HG02840 (cell line): ENCODE measurements at regions not wholly inside any gene's neighbourhood (a gene's known extent, or its start where the extent isn't known, plus 50 kb on each side); places are given as distances from the start of the nearest gene placed in this dataset.

Experiments
- ATAC-seq: cut with Tn5 transposase; IDR thresholded peaks from one replicate; pipeline ENCODE4 v1.9.1; 2021; ENCODE audit warnings: mild to moderate bottlenecking, moderate library complexity, moderate number of reproducible peaks; ENCODE audit not compliant: unreplicated experiment, low FRiP score

- no peak for ATAC-seq
Measured at GRCh38 chr12:115213118-115213517, 529.1 kb upstream of the TBX3 start.

GRCh38 chr12:115212356-115212755 lies 528.4 kb upstream of the TBX3 start:
- ATAC-seq = no peak

GRCh38 chr12:115210533-115211252 lies 526.7 kb upstream of the TBX3 start:
- no peak for ATAC-seq

GRCh38 chr12:115209230-115209629 lies 525.3 kb upstream of the TBX3 start:
- no peak for ATAC-seq

GRCh38 chr12:115208098-115208497 lies 524.1 kb upstream of the TBX3 start:
- ATAC-seq = no peak

- no peak for ATAC-seq
Measured at GRCh38 chr12:115207216-115207915, 523.4 kb upstream of the TBX3 start.

GRCh38 chr12:115206801-115207200 lies 522.8 kb upstream of the TBX3 start:
- ATAC-seq = no peak

- ATAC-seq = no peak
Measured at GRCh38 chr12:115205755-115206308, 521.9 kb upstream of the TBX3 start.

- ATAC-seq = no peak
Measured at GRCh38 chr12:115204957-115205754, 521.2 kb upstream of the TBX3 start.

GRCh38 chr12:115203701-115204100 lies 519.7 kb upstream of the TBX3 start:
- no peak for ATAC-seq

GRCh38 chr12:115201966-115202365 lies 518.0 kb upstream of the TBX3 start:
- no peak for ATAC-seq

GRCh38 chr12:115199831-115200230 lies 515.9 kb upstream of the TBX3 start:
- ATAC-seq = no peak

GRCh38 chr12:115194857-115195256 lies 510.9 kb upstream of the TBX3 start:
- no peak for ATAC-seq

- ATAC-seq = no peak
Measured at GRCh38 chr12:115194448-115194847, 510.5 kb upstream of the TBX3 start.

GRCh38 chr12:115191342-115191741 lies 507.4 kb upstream of the TBX3 start:
- no peak for ATAC-seq

- no peak for ATAC-seq
Measured at GRCh38 chr12:115190010-115190770, 506.2 kb upstream of the TBX3 start.

GRCh38 chr12:115185506-115185905 lies 501.5 kb upstream of the TBX3 start:
- no peak for ATAC-seq

GRCh38 chr12:115183752-115184151 lies 499.8 kb upstream of the TBX3 start:
- ATAC-seq = no peak

GRCh38 chr12:115177899-115178298 lies 493.9 kb upstream of the TBX3 start:
- ATAC-seq = no peak

GRCh38 chr12:115176741-115177400 lies 492.9 kb upstream of the TBX3 start:
- no peak for ATAC-seq
